SK-N-SH (cell line): ENCODE measurements at regions not wholly inside any gene's neighbourhood (a gene's known extent, or its start where the extent isn't known, plus 50 kb on each side); places are given as distances from the start of the nearest gene placed in this dataset.
A peak's percentile ranks its signal among the peaks of the same experiment; 100 is the strongest.

ENCODE experiments used
- CTCF ChIA-PET: fragments of 300-600, 350-600 bp; formaldehyde crosslinking; extraction: SDS; loops from one replicate; lab custom pipeline; 2021; lab: Yijun Ruan, JAX
- POLR2A ChIA-PET: fragments of 350-600 bp; sonication (Branson Sonifier 250); formaldehyde crosslinking; extraction: SDS; loops from one replicate; lab custom pipeline; 2020; ENCODE audit warnings: antibody characterized with exemption, inconsistent platforms; lab: Yijun Ruan, JAX
- DNase-seq: peaks from one replicate; pipeline ENCODE4 v3.0.0; 2012
- H2AFZ ChIP-seq: fragments of 200-600 bp; sonication (generic); 2 replicates; pipeline ENCODE4 v1.8.1; 2016; ENCODE audit warnings: antibody characterized with exemption, mild to moderate bottlenecking, low read depth
- H3F3A ChIP-seq: fragments of 200-600 bp; sonication (generic); replicated peaks from 2 replicates; pipeline ENCODE3; 2016; ENCODE audit warnings: antibody characterized with exemption, mild to moderate bottlenecking; ENCODE audit not compliant: insufficient read depth
- H3K27ac ChIP-seq, 2 experiments: fragments of 200-500 bp in 1 of 2; fragments of 200-600 bp in 1 of 2; sonication (Bioruptor generic) in 1 of 2; sonication (generic), shearing (Covaris generic) in 1 of 2; 2 replicates each; pipeline versions ENCODE4 v1.5.1 to v1.6.1; 2014 to 2016; ENCODE audit warnings: low read depth in 2 of 2, inconsistent platforms in 1 of 2, low read length in 1 of 2, mild to moderate bottlenecking in 1 of 2, mixed read lengths in 1 of 2
- H3K27me3 ChIP-seq: fragments of 200-600 bp; sonication (generic), shearing (Covaris generic); 2 replicates; pipeline ENCODE4 v1.6.1; 2016; ENCODE audit warnings: mixed run types; ENCODE audit not compliant: insufficient read depth
- H3K36me3 ChIP-seq, 2 experiments: fragments of 200-500 bp in 1 of 2; fragments of 200-600 bp in 1 of 2; sonication (Bioruptor generic) in 1 of 2; sonication (generic) in 1 of 2; replicated peaks in 1 of 2; 2 replicates each; pipeline versions ENCODE3 to v1.5.1; 2014 to 2016; ENCODE audit warnings: low read length in 1 of 2, mild to moderate bottlenecking in 1 of 2; ENCODE audit not compliant: insufficient read depth in 2 of 2, control insufficient read depth in 1 of 2
- H3K4me1 ChIP-seq, 2 experiments: fragments of 200-500 bp in 1 of 2; fragments of 200-600 bp in 1 of 2; sonication (Bioruptor generic) in 1 of 2; sonication (generic), shearing (Covaris generic) in 1 of 2; 2 replicates each; pipeline versions ENCODE4 v1.5.1 to v1.6.1; 2014 to 2016; ENCODE audit warnings: low read depth in 1 of 2, low read length in 1 of 2, mixed run types in 1 of 2; ENCODE audit not compliant: insufficient read depth in 2 of 2, control insufficient read depth in 1 of 2
- H3K4me2 ChIP-seq: fragments of 200-600 bp; sonication (generic), shearing (Covaris generic); 2 replicates; pipeline ENCODE4 v1.6.1; 2017; ENCODE audit warnings: mixed run types
- H3K4me3 ChIP-seq, 2 experiments: fragments of 200-500 bp in 1 of 2; fragments of 200-600 bp in 1 of 2; sonication (Bioruptor generic) in 1 of 2; sonication (generic), shearing (Covaris generic) in 1 of 2; 2 replicates each; pipeline versions ENCODE4 v1.5.1 to v1.8.1; 2014 to 2016; ENCODE audit warnings: low read depth in 2 of 2, inconsistent platforms in 1 of 2, low read length in 1 of 2, mild to moderate bottlenecking in 1 of 2, mixed read lengths in 1 of 2, moderate library complexity in 1 of 2
- H3K79me2 ChIP-seq: fragments of 200-600 bp; sonication (generic); 2 replicates; pipeline ENCODE4 v1.8.1; 2017; ENCODE audit warnings: mild to moderate bottlenecking; ENCODE audit not compliant: insufficient read depth
- H3K9ac ChIP-seq: fragments of 200-600 bp; sonication (generic); 2 replicates; pipeline ENCODE4 v1.6.1; 2017; ENCODE audit warnings: mixed run types
- H3K9me2 ChIP-seq: fragments of 200-600 bp; sonication (generic); 2 replicates; pipeline ENCODE4 v1.6.1; 2017; ENCODE audit warnings: mixed run types
- H3K9me3 ChIP-seq: fragments of 200-600 bp; sonication (generic); 2 replicates; pipeline ENCODE4 v1.6.1; 2017; ENCODE audit warnings: mixed run types, mild to moderate bottlenecking, moderate library complexity
- H4K20me1 ChIP-seq: fragments of 200-600 bp; sonication (generic); 2 replicates; pipeline ENCODE4 v1.6.1; 2017; ENCODE audit warnings: mild to moderate bottlenecking, mixed run types; ENCODE audit not compliant: insufficient read depth
- CHD2 ChIP-seq: fragments of 150-350 bp; IDR thresholded peaks from 2 replicates; pipeline ENCODE4 v1.6.1; 2018; ENCODE audit warnings: low read length; ENCODE audit not compliant: partially characterized antibody
- EP300 ChIP-seq, 2 experiments: IDR thresholded peaks; 2 replicates each; pipeline versions ENCODE4 v1.4.0 to v1.6.1; 2012; ENCODE audit warnings: borderline replicate concordance in 1 of 2, low read depth in 1 of 2, low read length in 1 of 2
- GATA2 ChIP-seq: sonication (generic); formaldehyde crosslinking; IDR thresholded peaks from 2 replicates; pipeline ENCODE4 v1.5.0; 2020; ENCODE audit warnings: mild to moderate bottlenecking, missing genetic modification reagents
- MEF2A ChIP-seq: IDR thresholded peaks from 2 replicates; pipeline ENCODE4 v1.4.0; 2012; ENCODE audit warnings: low read depth, borderline replicate concordance
- MXI1 ChIP-seq: IDR thresholded peaks from 2 replicates; pipeline ENCODE4 v1.6.1; 2012; ENCODE audit warnings: mild to moderate bottlenecking, low read depth, low read length, improper control_type of control experiment
- POLR2AphosphoS5 ChIP-seq: IDR thresholded peaks from 2 replicates; pipeline ENCODE4 v1.6.1; 2012; ENCODE audit warnings: low read depth, low read length
- RAD21 ChIP-seq: IDR thresholded peaks from 2 replicates; pipeline ENCODE4 v1.6.1; 2012; ENCODE audit warnings: mild to moderate bottlenecking, low read length
- RCOR1 ChIP-seq: fragments of 150-350 bp; IDR thresholded peaks from 2 replicates; pipeline ENCODE4 v1.6.1; 2017; ENCODE audit warnings: antibody characterized with exemption, low read length
- REST ChIP-seq: IDR thresholded peaks from 2 replicates; pipeline ENCODE4 v1.6.1; 2012; ENCODE audit warnings: mild to moderate bottlenecking, low read depth, low read length, moderate library complexity
- TAF1 ChIP-seq: IDR thresholded peaks from 2 replicates; pipeline ENCODE4 v1.6.1; 2012; ENCODE audit warnings: low read depth, mild to moderate bottlenecking, low read length, moderate library complexity, borderline replicate concordance
- TCF12 ChIP-seq: IDR thresholded peaks from 2 replicates; pipeline ENCODE4 v1.4.0; 2012
- YY1 ChIP-seq: IDR thresholded peaks from 2 replicates; pipeline ENCODE4 v1.4.0; 2012; ENCODE audit warnings: low read depth, mild to moderate bottlenecking
- WGBS: methylation state at CpG from one replicate; pipeline ENCODE4 v1.1.6; 2017; ENCODE audit warnings: low lambda C conversion rate; 5-methylcytosine and 5-hydroxymethylcytosine counted together

- no peak for TF ChIP-seq REST
Measured at GRCh38 chr1:83770319-83770661, 228.6 kb downstream of the TTLL7 start (continued).

- Histone ChIP-seq H3K27me3 (no peaks in the 10 kb centered on the region), H3K9me3 (no peaks in the 10 kb centered on the region), H2AFZ (no peak overlapping the region)
- TF ChIP-seq MEF2A: no peak
- TF ChIP-seq POLR2AphosphoS5: no peak
- peak; percentile 61; the same call in 1 of the 2 replicates for TF ChIP-seq RCOR1
- TF ChIP-seq GATA2 (CRISPR knock-in tag): peak; percentile 53
- TF ChIP-seq TCF12: peak; percentile 12; the same call in 1 of the 2 replicates
- TF ChIP-seq EP300 (IDR thresholded peaks at IDR 0.05; ENCODE audit: borderline replicate concordance in 1 of 2, low read depth in 1 of 2, low read length in 1 of 2): peak in 1 of 2 experiments; percentile 97; a peak in 2 of 4 replicates
- no peak for TF ChIP-seq YY1
- TF ChIP-seq TAF1: no peak
- TF ChIP-seq MXI1: peak; percentile 58; the same call in 1 of the 2 replicates
- peak; percentile 39 for TF ChIP-seq RAD21
- no peak for TF ChIP-seq REST
- TF ChIP-seq CHD2: peak; percentile 54
- TF ChIP-seq, all 33 proteins: peak for 7
- 28% methylated on average over 3 of the region's 3 CpGs for WGBS
- no peak for DNase-seq
- POLR2A ChIA-PET: interaction anchor here (0.7 to 1.0 kb wide), 2 partner anchors 52 to 77 kb away, joined by 3 to 4 read pairs; no protein-coding TSS in a partner anchor
- Histone ChIP-seq H3K4me3 (no peak overlapping the region), H3K79me2 (no peaks in the 10 kb centered on the region), H3F3A (no peaks in the 10 kb centered on the region), H3K36me3 (no peaks in the 10 kb centered on the region), H3K9ac (no peak overlapping the region), H4K20me1 (no peaks in the 10 kb centered on the region), H3K4me1 (peaks cover 0 to 9% of the 10 kb centered on the region in 2 experiments; a peak in 2 of 4 replicates), H3K4me2 (no peak overlapping the region), H3K9me2 (no peaks in the 10 kb centered on the region), H3K27ac (peak overlapping the region in 1 of 2 experiments; percentile 75; a peak in 2 of 4 replicates)
- CTCF ChIA-PET: interaction anchor here (0.7 to 1.5 kb wide), 7 partner anchors 10 to 1961 kb away, joined by 3 to 5 read pairs (median 3); no protein-coding TSS in a partner anchor
Measured at GRCh38 chr1:83769594-83770318, 229.2 kb downstream of the TTLL7 start.
